Epithelial cell of esophagus (primary cell): ENCODE measurements at regions not wholly inside any gene's neighbourhood (a gene's known extent, or its start where the extent isn't known, plus 50 kb on each side); places are given as distances from the start of the nearest gene placed in this dataset.

Source experiments
- DNase-seq: peaks from one replicate; pipeline ENCODE4 v3.0.0; 2010; ENCODE audit warnings: low read depth
- H3K4me3 ChIP-seq: 2 replicates; pipeline ENCODE4 v1.5.1; 2011; ENCODE audit warnings: mild to moderate bottlenecking, low read length, control low read depth
- CTCF ChIP-seq: IDR thresholded peaks from 2 replicates; pipeline ENCODE4 v1.5.1; 2011; ENCODE audit warnings: low read depth, mild to moderate bottlenecking, low read length, control low read depth, inconsistent platforms; ENCODE audit not compliant: insufficient read depth; ENCODE audit errors: missing control alignments

- TF ChIP-seq CTCF: no peak
- no peak overlapping the region for H3K4me3 ChIP-seq
- DNase-seq: no peak
These were observed 210.7 kb upstream of the PTBP2 start for GRCh38 chr1:96510911-96511310.

GRCh38 chr1:96513136-96513535 lies 208.4 kb upstream of the PTBP2 start:
- TF ChIP-seq CTCF: no peak
- H3K4me3 ChIP-seq: no peak overlapping the region
- DNase-seq: no peak

GRCh38 chr1:96515430-96515829 lies 206.2 kb upstream of the PTBP2 start:
- no peak for TF ChIP-seq CTCF
- no peak overlapping the region for H3K4me3 ChIP-seq
- no peak for DNase-seq

GRCh38 chr1:96515925-96516324 lies 205.7 kb upstream of the PTBP2 start:
- H3K4me3 ChIP-seq: no peak overlapping the region
- no peak for DNase-seq
- no peak for TF ChIP-seq CTCF

- DNase-seq: no peak
- TF ChIP-seq CTCF: no peak
- no peak overlapping the region for H3K4me3 ChIP-seq
These were observed 201.6 kb upstream of the PTBP2 start for GRCh38 chr1:96519851-96520578.

GRCh38 chr1:96520579-96520947 lies 201.0 kb upstream of the PTBP2 start:
- H3K4me3 ChIP-seq: no peak overlapping the region
- DNase-seq: no peak
- no peak for TF ChIP-seq CTCF

- no peak for DNase-seq
- TF ChIP-seq CTCF: no peak
- no peak overlapping the region for H3K4me3 ChIP-seq
These were observed 200.6 kb upstream of the PTBP2 start for GRCh38 chr1:96521010-96521409.
